A549 (cell line): ENCODE measurements at regions not wholly inside any gene's neighbourhood (a gene's known extent, or its start where the extent isn't known, plus 50 kb on each side); places are given as distances from the start of the nearest gene placed in this dataset.

Source experiments
- BHLHE40 ChIP-seq: IDR thresholded peaks from 2 replicates; pipeline ENCODE4 v1.6.1; 2012; ENCODE audit warnings: low read depth, low read length, inconsistent platforms
- CBX2 ChIP-seq: fragments of 200-600 bp; sonication (generic); IDR thresholded peaks from 2 replicates; pipeline ENCODE4 v1.6.1; 2016; ENCODE audit warnings: low read depth, mild to moderate bottlenecking, borderline replicate concordance
- CEBPB ChIP-seq, 2 experiments: fragments of >200 bp in 1 of 2; sonication (Bioruptor Twin) in 1 of 2; formaldehyde crosslinking in 1 of 2; IDR thresholded peaks; 2 replicates each; pipeline ENCODE4 v1.6.1; 2012 to 2016
- HDAC2 ChIP-seq: fragments of 200-600 bp; sonication (generic); IDR thresholded peaks from 2 replicates; pipeline ENCODE4 v1.6.1; 2016
- POLR2A ChIP-seq: IDR thresholded peaks from 2 replicates; pipeline ENCODE4 v1.6.1; 2012; ENCODE audit warnings: mild to moderate bottlenecking, low read length
- RCOR1 ChIP-seq: fragments of 150-350 bp; IDR thresholded peaks from 2 replicates; pipeline ENCODE4 v1.6.1; 2014; ENCODE audit warnings: antibody characterized with exemption, low read length, low read depth
- ZFP36 ChIP-seq: fragments of 450-650 bp; IDR thresholded peaks from 2 replicates; pipeline ENCODE4 v1.6.1; 2014; ENCODE audit warnings: borderline replicate concordance; ENCODE audit not compliant: partially characterized antibody
- ZNF302 ChIP-seq: fragments of 250-450 bp; sonication (Bioruptor Pico); IDR thresholded peaks from 2 replicates; pipeline ENCODE4 v1.9.0; 2021; ENCODE audit warnings: inconsistent platforms, mild to moderate bottlenecking, moderate library complexity
- ZSCAN20 ChIP-seq: fragments of 250-450 bp; sonication (Bioruptor Pico); IDR thresholded peaks from 2 replicates; pipeline ENCODE4 v1.8.0; 2022; ENCODE audit warnings: mild to moderate bottlenecking, moderate library complexity
- TF ChIP-seq, protein P1 (sequence below): fragments of >200 bp; sonication (Bioruptor Twin); formaldehyde crosslinking; IDR thresholded peaks from 3 replicates; pipeline ENCODE4 v1.5.1; 2016
- TF ChIP-seq, protein P2 (sequence below): fragments of 150-350 bp; IDR thresholded peaks from 2 replicates; pipeline ENCODE4 v1.6.1; 2014; ENCODE audit warnings: low read depth, mild to moderate bottlenecking, low read length
- TF ChIP-seq, protein P3 (sequence below): IDR thresholded peaks from 2 replicates; pipeline ENCODE4 v1.6.1; 2012

DNA sequence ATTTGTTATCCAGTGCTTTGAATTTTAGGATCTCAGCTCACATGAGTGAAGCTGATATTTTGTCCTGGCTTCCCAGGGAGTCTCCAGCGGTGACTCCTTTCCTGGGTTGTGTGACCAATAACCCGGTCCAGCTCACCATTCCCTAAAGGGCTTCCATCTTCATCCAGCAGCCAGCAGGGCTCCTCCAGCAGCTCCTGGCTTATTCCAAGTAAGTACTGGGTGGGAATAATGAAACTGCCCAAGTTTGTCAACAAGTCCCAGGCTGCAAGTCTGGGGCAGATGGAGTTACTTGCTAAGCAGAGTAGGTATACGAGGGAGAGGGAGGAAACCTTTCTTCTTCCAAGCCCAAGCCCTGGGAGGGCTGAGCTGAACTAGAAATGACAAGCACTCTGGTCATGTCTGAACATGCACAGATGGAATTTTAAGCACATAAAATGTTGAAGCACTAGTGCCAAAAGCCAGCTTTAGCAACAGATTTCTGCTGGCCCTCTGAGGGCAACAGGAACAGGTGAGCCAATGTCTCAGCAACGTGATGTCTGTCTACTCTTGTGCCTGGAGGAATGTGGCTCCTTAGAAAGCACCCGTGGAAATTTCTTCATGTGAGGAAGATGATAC lies 153.7 kb upstream of the DAPK1 start:
- TF ChIP-seq, protein P1, sequence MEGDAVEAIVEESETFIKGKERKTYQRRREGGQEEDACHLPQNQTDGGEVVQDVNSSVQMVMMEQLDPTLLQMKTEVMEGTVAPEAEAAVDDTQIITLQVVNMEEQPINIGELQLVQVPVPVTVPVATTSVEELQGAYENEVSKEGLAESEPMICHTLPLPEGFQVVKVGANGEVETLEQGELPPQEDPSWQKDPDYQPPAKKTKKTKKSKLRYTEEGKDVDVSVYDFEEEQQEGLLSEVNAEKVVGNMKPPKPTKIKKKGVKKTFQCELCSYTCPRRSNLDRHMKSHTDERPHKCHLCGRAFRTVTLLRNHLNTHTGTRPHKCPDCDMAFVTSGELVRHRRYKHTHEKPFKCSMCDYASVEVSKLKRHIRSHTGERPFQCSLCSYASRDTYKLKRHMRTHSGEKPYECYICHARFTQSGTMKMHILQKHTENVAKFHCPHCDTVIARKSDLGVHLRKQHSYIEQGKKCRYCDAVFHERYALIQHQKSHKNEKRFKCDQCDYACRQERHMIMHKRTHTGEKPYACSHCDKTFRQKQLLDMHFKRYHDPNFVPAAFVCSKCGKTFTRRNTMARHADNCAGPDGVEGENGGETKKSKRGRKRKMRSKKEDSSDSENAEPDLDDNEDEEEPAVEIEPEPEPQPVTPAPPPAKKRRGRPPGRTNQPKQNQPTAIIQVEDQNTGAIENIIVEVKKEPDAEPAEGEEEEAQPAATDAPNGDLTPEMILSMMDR, result no peak
- TF ChIP-seq CBX2, result no peak
- no peak for TF ChIP-seq POLR2A
- TF ChIP-seq, protein P2, sequence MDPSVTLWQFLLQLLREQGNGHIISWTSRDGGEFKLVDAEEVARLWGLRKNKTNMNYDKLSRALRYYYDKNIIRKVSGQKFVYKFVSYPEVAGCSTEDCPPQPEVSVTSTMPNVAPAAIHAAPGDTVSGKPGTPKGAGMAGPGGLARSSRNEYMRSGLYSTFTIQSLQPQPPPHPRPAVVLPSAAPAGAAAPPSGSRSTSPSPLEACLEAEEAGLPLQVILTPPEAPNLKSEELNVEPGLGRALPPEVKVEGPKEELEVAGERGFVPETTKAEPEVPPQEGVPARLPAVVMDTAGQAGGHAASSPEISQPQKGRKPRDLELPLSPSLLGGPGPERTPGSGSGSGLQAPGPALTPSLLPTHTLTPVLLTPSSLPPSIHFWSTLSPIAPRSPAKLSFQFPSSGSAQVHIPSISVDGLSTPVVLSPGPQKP, result no peak
- TF ChIP-seq RCOR1, result no peak
- TF ChIP-seq ZFP36, result no peak
- no peak for TF ChIP-seq ZNF302 (CRISPR knock-in tag)
- TF ChIP-seq CEBPB (IDR thresholded peaks at IDR 0.05), result no peak
- no peak for TF ChIP-seq ZSCAN20 (CRISPR knock-in tag)
- no peak for TF ChIP-seq HDAC2
- TF ChIP-seq, protein P3, sequence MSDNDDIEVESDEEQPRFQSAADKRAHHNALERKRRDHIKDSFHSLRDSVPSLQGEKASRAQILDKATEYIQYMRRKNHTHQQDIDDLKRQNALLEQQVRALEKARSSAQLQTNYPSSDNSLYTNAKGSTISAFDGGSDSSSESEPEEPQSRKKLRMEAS, result no peak
- TF ChIP-seq BHLHE40, result no peak
